ENCODE measurements at regions not wholly inside any gene's neighbourhood (a gene's known extent, or its start where the extent isn't known, plus 50 kb on each side); places are given as distances from the start of the nearest gene placed in this dataset.
"Not testable (repeated sequence)": the region's sequence is repeated elsewhere in the genome, so short reads cannot be mapped to it uniquely, and the experiment has no call there.

GRCh38 chr13:65787082-65787481, 1443.1 kb downstream of the PCDH9 start:
- no peak for DNase-seq

- DNase-seq, result no peak
Observed at GRCh38 chr13:65784088-65784816, 1445.9 kb downstream of the PCDH9 start.

GRCh38 chr13:65783383-65783782, 1446.8 kb downstream of the PCDH9 start:
- DNase-seq, result no peak

- not testable (repeated sequence) for DNase-seq
Observed at GRCh38 chr13:65771704-65772313, 1458.3 kb downstream of the PCDH9 start.

GRCh38 chr13:65768545-65768944, 1461.6 kb downstream of the PCDH9 start:
- no peak for DNase-seq

GRCh38 chr13:65763811-65764210, 1466.3 kb downstream of the PCDH9 start:
- no peak for DNase-seq

GRCh38 chr13:65762012-65762411, 1468.1 kb downstream of the PCDH9 start:
- no peak for DNase-seq

- DNase-seq, result no peak
Observed at GRCh38 chr13:65756071-65756671, 1474.0 kb downstream of the PCDH9 start.

GRCh38 chr13:65748227-65748626, 1481.9 kb downstream of the PCDH9 start:
- no peak for DNase-seq

- DNase-seq, result no peak
Observed at GRCh38 chr13:65746406-65746921, 1483.7 kb downstream of the PCDH9 start.

- peak; percentile 35 for DNase-seq
Observed at GRCh38 chr13:65744836-65745235, 1485.3 kb downstream of the PCDH9 start.

GRCh38 chr13:65733110-65733509, 1497.0 kb downstream of the PCDH9 start:
- no peak for DNase-seq

- DNase-seq, result no peak
Observed at GRCh38 chr13:65727070-65727469, 1503.1 kb downstream of the PCDH9 start.

GRCh38 chr13:65725006-65725405, 1505.1 kb downstream of the PCDH9 start:
- no peak for DNase-seq

- DNase-seq, result no peak
Observed at GRCh38 chr13:65724226-65724625, 1505.9 kb downstream of the PCDH9 start.

GRCh38 chr13:65722506-65722905, 1507.6 kb downstream of the PCDH9 start:
- no peak for DNase-seq

GRCh38 chr13:65719831-65720230, 1510.3 kb downstream of the PCDH9 start:
- no peak for DNase-seq

GRCh38 chr13:65710514-65710913, 1519.6 kb downstream of the PCDH9 start:
- DNase-seq, result no peak

- no peak for DNase-seq
Observed at GRCh38 chr13:65697843-65698242, 1532.3 kb downstream of the PCDH9 start.

GRCh38 chr13:65679240-65679639, 1550.9 kb downstream of the PCDH9 start:
- DNase-seq, result peak; percentile 27

GRCh38 chr13:65677906-65678305, 1552.2 kb downstream of the PCDH9 start:
- no peak for DNase-seq

- not testable (repeated sequence) for DNase-seq
Observed at GRCh38 chr13:65675383-65675782, 1554.8 kb downstream of the PCDH9 start.

- DNase-seq, result no peak
Observed at GRCh38 chr13:65670014-65670625, 1560.0 kb downstream of the PCDH9 start.

GRCh38 chr13:65660731-65661130, 1569.4 kb downstream of the PCDH9 start:
- no peak for DNase-seq

Measured in NCI-H446 treated with DMSO at 0.1 percent for 48 hours (cell line).